ENCODE measurements at regions not wholly inside any gene's neighbourhood (a gene's known extent, or its start where the extent isn't known, plus 50 kb on each side); places are given as distances from the start of the nearest gene placed in this dataset.
"Not testable (repeated sequence)": the region's sequence is repeated elsewhere in the genome, so short reads cannot be mapped to it uniquely, and the experiment has no call there.

- no peak for TF ChIP-seq CTCF (IDR thresholded peaks at IDR 0.05)
- TF ChIP-seq POLR2AphosphoS5 (IDR thresholded peaks at IDR 0.05) = no peak
- no peak for TF ChIP-seq POLR2A (IDR thresholded peaks at IDR 0.05)
- H3K36me3 ChIP-seq = no peaks in the 10 kb centered on the region
- ATAC-seq = no peak
- H3K9me3 ChIP-seq = no peaks in the 10 kb centered on the region
- H3K27ac ChIP-seq = no peak overlapping the region
- H3K4me1 ChIP-seq = no peaks in the 10 kb centered on the region
- no peaks in the 10 kb centered on the region for H3K27me3 ChIP-seq
- no peak overlapping the region for H3K4me3 ChIP-seq
- WGBS, 2 donors (ENCODE audit: low coverage in 1 of 2) = 33% methylated on average over 1 of the region's 1 CpG; no CpG with 5 or more reads in 1 of the 2 donors
Observed at GRCh38 chr3:98691897-98692296, 71.2 kb upstream of the ST3GAL6 start.

- no peak for TF ChIP-seq CTCF (IDR thresholded peaks at IDR 0.05)
- no peak for TF ChIP-seq POLR2A (IDR thresholded peaks at IDR 0.05)
- TF ChIP-seq POLR2AphosphoS5 (IDR thresholded peaks at IDR 0.05) = no peak
- no peak for TF ChIP-seq EP300 (IDR thresholded peaks at IDR 0.05)
- no peaks in the 10 kb centered on the region for H3K36me3 ChIP-seq
- H3K27ac ChIP-seq = peak overlapping the region in 1 of 4 donors; percentile 34
- WGBS, 2 donors (ENCODE audit: low coverage in 1 of 2) = 60% methylated on average over 1 of the region's 4 CpGs; no CpG with 5 or more reads in 1 of the 2 donors
- no peak for ATAC-seq
- H3K4me1 ChIP-seq = no peaks in the 10 kb centered on the region
- H3K27me3 ChIP-seq = no peaks in the 10 kb centered on the region
- H3K9me3 ChIP-seq = no peaks in the 10 kb centered on the region
- no peak overlapping the region for H3K4me3 ChIP-seq
Observed at GRCh38 chr3:98692787-98693473, 70.2 kb upstream of the ST3GAL6 start.

GRCh38 chr3:98695796-98696195, 67.3 kb upstream of the ST3GAL6 start:
- ATAC-seq = no peak
- Histone ChIP-seq H3K27ac (no peak overlapping the region), H3K4me1 (no peaks in the 10 kb centered on the region), H3K9me3 (no peaks in the 10 kb centered on the region), H3K4me3 (no peak overlapping the region), H3K27me3 (no peaks in the 10 kb centered on the region), H3K36me3 (no peaks in the 10 kb centered on the region)
- TF ChIP-seq POLR2AphosphoS5 (IDR thresholded peaks at IDR 0.05) (no peak), EP300 (IDR thresholded peaks at IDR 0.05) (no peak), CTCF (IDR thresholded peaks at IDR 0.05) (no peak), POLR2A (IDR thresholded peaks at IDR 0.05) (no peak)

- 57 to 66% methylated on average over 3 of the region's 3 CpGs for WGBS, 2 donors (ENCODE audit: low coverage in 1 of 2)
Observed at GRCh38 chr3:98696296-98696695, 66.8 kb upstream of the ST3GAL6 start.

GRCh38 chr3:98697225-98697624, 65.9 kb upstream of the ST3GAL6 start:
- H3K4me3 ChIP-seq = no peak overlapping the region
- WGBS, 2 donors (ENCODE audit: low coverage in 1 of 2) = 72 to 86% methylated on average over 2 of the region's 2 CpGs
- ATAC-seq = no peak

More at GRCh38 chr3:98696296-98696695, 66.8 kb upstream of the ST3GAL6 start:
- not testable (repeated sequence) for H3K9me3 ChIP-seq, H3K27me3 ChIP-seq, H3K27ac ChIP-seq, H3K4me3 ChIP-seq, ATAC-seq, H3K4me1 ChIP-seq, H3K36me3 ChIP-seq

More at GRCh38 chr3:98697225-98697624, 65.9 kb upstream of the ST3GAL6 start:
- no peak overlapping the region for H3K27ac ChIP-seq
- H3K9me3 ChIP-seq = no peaks in the 10 kb centered on the region
- no peaks in the 10 kb centered on the region for H3K4me1 ChIP-seq
- no peaks in the 10 kb centered on the region for H3K27me3 ChIP-seq
- no peaks in the 10 kb centered on the region for H3K36me3 ChIP-seq
- TF ChIP-seq EP300 (IDR thresholded peaks at IDR 0.05) (no peak), POLR2A (IDR thresholded peaks at IDR 0.05) (no peak), POLR2AphosphoS5 (IDR thresholded peaks at IDR 0.05) (no peak), CTCF (IDR thresholded peaks at IDR 0.05) (no peak)

Data from gastroesophageal sphincter (tissue), 4 donors.